Lower leg skin (tissue), 3 donors: ENCODE measurements at regions not wholly inside any gene's neighbourhood (a gene's known extent, or its start where the extent isn't known, plus 50 kb on each side); places are given as distances from the start of the nearest gene placed in this dataset.

Source experiments
- POLR2A ChIP-seq, 2 donors: fragments of 450-650 bp; IDR thresholded peaks; one replicate each; pipeline ENCODE4 v1.6.1; 2016 to 2017; ENCODE audit warnings: antibody characterized with exemption in 2 of 2, mild to moderate bottlenecking in 1 of 2, moderate library complexity in 1 of 2
- TF ChIP-seq, protein P1 (sequence below), 3 donors: fragments of 450-650 bp; IDR thresholded peaks; one replicate each; pipeline ENCODE4 v1.5.1; 2016; ENCODE audit warnings: antibody characterized with exemption in 3 of 3, mild to moderate bottlenecking in 3 of 3, moderate library complexity in 2 of 3

DNA sequence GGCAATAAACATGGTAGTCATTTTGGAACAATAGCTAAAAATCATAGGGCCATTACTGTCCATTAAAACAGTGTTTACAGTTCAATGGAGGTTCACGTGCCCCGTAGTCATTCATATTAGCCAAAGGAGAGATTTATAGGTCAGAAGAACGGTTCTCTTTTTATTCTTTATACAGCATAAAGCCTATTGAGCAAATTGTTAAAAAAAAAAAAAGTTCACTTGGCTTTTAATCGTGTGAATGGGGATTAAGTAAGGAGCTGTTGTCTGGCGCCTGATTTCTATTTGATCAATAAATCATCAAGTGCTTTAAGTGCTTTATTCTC is 69.1 kb upstream of the TBCA start:
- TF ChIP-seq, protein P1, sequence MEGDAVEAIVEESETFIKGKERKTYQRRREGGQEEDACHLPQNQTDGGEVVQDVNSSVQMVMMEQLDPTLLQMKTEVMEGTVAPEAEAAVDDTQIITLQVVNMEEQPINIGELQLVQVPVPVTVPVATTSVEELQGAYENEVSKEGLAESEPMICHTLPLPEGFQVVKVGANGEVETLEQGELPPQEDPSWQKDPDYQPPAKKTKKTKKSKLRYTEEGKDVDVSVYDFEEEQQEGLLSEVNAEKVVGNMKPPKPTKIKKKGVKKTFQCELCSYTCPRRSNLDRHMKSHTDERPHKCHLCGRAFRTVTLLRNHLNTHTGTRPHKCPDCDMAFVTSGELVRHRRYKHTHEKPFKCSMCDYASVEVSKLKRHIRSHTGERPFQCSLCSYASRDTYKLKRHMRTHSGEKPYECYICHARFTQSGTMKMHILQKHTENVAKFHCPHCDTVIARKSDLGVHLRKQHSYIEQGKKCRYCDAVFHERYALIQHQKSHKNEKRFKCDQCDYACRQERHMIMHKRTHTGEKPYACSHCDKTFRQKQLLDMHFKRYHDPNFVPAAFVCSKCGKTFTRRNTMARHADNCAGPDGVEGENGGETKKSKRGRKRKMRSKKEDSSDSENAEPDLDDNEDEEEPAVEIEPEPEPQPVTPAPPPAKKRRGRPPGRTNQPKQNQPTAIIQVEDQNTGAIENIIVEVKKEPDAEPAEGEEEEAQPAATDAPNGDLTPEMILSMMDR (IDR thresholded peaks at IDR 0.05), result no peak
- no peak for TF ChIP-seq POLR2A (IDR thresholded peaks at IDR 0.05)
